ENCODE measurements at regions not wholly inside any gene's neighbourhood (a gene's known extent, or its start where the extent isn't known, plus 50 kb on each side); places are given as distances from the start of the nearest gene placed in this dataset.

DNA sequence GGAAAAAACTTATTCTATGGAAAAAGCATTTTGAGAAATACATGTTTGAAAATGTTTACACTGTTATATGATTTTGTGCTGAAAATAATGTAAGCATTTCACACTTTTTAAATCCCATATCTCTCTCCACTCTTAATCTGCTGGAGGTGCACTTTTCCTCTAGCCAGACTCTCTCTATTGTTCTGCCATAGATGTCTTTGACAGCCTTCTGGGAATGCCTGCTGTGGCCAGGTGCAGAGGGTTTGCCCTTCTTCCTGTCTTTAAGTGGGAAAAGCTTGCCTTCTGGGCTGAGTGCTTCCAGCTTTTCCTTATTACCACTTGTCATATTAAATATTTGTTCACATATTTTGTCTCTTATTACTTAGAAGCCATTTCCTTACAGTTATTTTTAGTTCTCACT lies 60.1 kb upstream of the PPM1H start:
- TF ChIP-seq, protein P1, sequence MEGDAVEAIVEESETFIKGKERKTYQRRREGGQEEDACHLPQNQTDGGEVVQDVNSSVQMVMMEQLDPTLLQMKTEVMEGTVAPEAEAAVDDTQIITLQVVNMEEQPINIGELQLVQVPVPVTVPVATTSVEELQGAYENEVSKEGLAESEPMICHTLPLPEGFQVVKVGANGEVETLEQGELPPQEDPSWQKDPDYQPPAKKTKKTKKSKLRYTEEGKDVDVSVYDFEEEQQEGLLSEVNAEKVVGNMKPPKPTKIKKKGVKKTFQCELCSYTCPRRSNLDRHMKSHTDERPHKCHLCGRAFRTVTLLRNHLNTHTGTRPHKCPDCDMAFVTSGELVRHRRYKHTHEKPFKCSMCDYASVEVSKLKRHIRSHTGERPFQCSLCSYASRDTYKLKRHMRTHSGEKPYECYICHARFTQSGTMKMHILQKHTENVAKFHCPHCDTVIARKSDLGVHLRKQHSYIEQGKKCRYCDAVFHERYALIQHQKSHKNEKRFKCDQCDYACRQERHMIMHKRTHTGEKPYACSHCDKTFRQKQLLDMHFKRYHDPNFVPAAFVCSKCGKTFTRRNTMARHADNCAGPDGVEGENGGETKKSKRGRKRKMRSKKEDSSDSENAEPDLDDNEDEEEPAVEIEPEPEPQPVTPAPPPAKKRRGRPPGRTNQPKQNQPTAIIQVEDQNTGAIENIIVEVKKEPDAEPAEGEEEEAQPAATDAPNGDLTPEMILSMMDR (IDR thresholded peaks at IDR 0.05), result no peak
- TF ChIP-seq POLR2A (IDR thresholded peaks at IDR 0.05), result no peak

Data from adrenal gland (tissue), 5 donors.